NT2/D1 (cell line): ENCODE measurements at regions not wholly inside any gene's neighbourhood (a gene's known extent, or its start where the extent isn't known, plus 50 kb on each side); places are given as distances from the start of the nearest gene placed in this dataset.

Experiments
- DNase-seq: peaks from one replicate; pipeline ENCODE4 v3.0.0-alpha.2; 2011; ENCODE audit warnings: low read depth, low spot score
- H3K27me3 ChIP-seq: 2 replicates; pipeline ENCODE4 v1.6.0; 2011; ENCODE audit warnings: mild to moderate bottlenecking; ENCODE audit not compliant: insufficient read length, insufficient read depth
- H3K36me3 ChIP-seq: 2 replicates; pipeline ENCODE4 v1.6.1; 2011; ENCODE audit warnings: mild to moderate bottlenecking, low read length, mixed read lengths; ENCODE audit not compliant: insufficient read depth, insufficient read length
- H3K4me1 ChIP-seq: 2 replicates; pipeline ENCODE4 v1.5.1; 2011; ENCODE audit not compliant: insufficient read depth, insufficient read length
- H3K4me3 ChIP-seq: 2 replicates; pipeline ENCODE4 v1.5.1; 2011; ENCODE audit warnings: low read depth; ENCODE audit not compliant: insufficient read length
- H3K9ac ChIP-seq: 2 replicates; pipeline ENCODE4 v1.6.0; 2011; ENCODE audit warnings: low read depth; ENCODE audit not compliant: insufficient read length
- H3K9me3 ChIP-seq: 2 replicates; pipeline ENCODE4 v1.5.1; 2011; ENCODE audit warnings: mild to moderate bottlenecking, low read length; ENCODE audit not compliant: insufficient read depth
- SUZ12 ChIP-seq: IDR thresholded peaks from 2 replicates; pipeline ENCODE4 v1.6.1; 2011; ENCODE audit not compliant: insufficient read length, insufficient read depth; ENCODE audit errors: extremely low read depth
- YY1 ChIP-seq: IDR thresholded peaks from 2 replicates; pipeline ENCODE4 v1.6.1; 2011; ENCODE audit not compliant: insufficient read length, insufficient read depth
- ZNF274 ChIP-seq: IDR thresholded peaks from 2 replicates; pipeline ENCODE4 v1.6.1; 2011; ENCODE audit warnings: mild to moderate bottlenecking, low read depth, low read length

- no peak overlapping the region for H3K4me3 ChIP-seq
- no peaks in the 10 kb centered on the region for H3K9me3 ChIP-seq
- no peaks in the 10 kb centered on the region for H3K36me3 ChIP-seq
- no peak for TF ChIP-seq ZNF274
- no peak for TF ChIP-seq YY1
- no peak for TF ChIP-seq SUZ12
- peaks cover 8% of the 10 kb centered on the region for H3K27me3 ChIP-seq
- no peak overlapping the region for H3K9ac ChIP-seq
- peaks cover 8% of the 10 kb centered on the region for H3K4me1 ChIP-seq
- no peak for DNase-seq
Observed at GRCh38 chr11:69939551-69940245, 120.5 kb upstream of the FGF3 start.

- Histone ChIP-seq H3K36me3 (no peaks in the 10 kb centered on the region), H3K9ac (no peak overlapping the region), H3K9me3 (no peaks in the 10 kb centered on the region), H3K4me3 (no peak overlapping the region), H3K4me1 (peaks cover 5% of the 10 kb centered on the region), H3K27me3 (peaks cover 2% of the 10 kb centered on the region)
- no peak for DNase-seq
- TF ChIP-seq SUZ12, result no peak
- TF ChIP-seq ZNF274, result no peak
- no peak for TF ChIP-seq YY1
Observed at GRCh38 chr11:69940246-69940610, 121.0 kb upstream of the FGF3 start.

- Histone ChIP-seq H3K36me3 (no peaks in the 10 kb centered on the region), H3K27me3 (no peaks in the 10 kb centered on the region), H3K9ac (no peak overlapping the region), H3K4me1 (peaks cover 8% of the 10 kb centered on the region), H3K9me3 (no peaks in the 10 kb centered on the region), H3K4me3 (no peak overlapping the region)
- TF ChIP-seq SUZ12, result no peak
- TF ChIP-seq ZNF274, result no peak
- TF ChIP-seq YY1, result no peak
- DNase-seq, result no peak
Observed at GRCh38 chr11:69941546-69942332, 122.5 kb upstream of the FGF3 start.

- TF ChIP-seq YY1 (no peak), SUZ12 (no peak)
- Histone ChIP-seq H3K9ac (no peak overlapping the region), H3K27me3 (no peaks in the 10 kb centered on the region), H3K9me3 (no peaks in the 10 kb centered on the region), H3K4me1 (peaks cover 8% of the 10 kb centered on the region), H3K4me3 (no peak overlapping the region), H3K36me3 (no peaks in the 10 kb centered on the region)
- DNase-seq, result no peak
Observed at GRCh38 chr11:69942333-69942820, 123.2 kb upstream of the FGF3 start.

GRCh38 chr11:69943066-69943465, 123.8 kb upstream of the FGF3 start:
- Histone ChIP-seq H3K27me3 (no peaks in the 10 kb centered on the region), H3K36me3 (no peaks in the 10 kb centered on the region), H3K4me1 (peaks cover 8% of the 10 kb centered on the region), H3K9ac (no peak overlapping the region), H3K9me3 (no peaks in the 10 kb centered on the region), H3K4me3 (no peak overlapping the region)
- no peak for DNase-seq
- TF ChIP-seq SUZ12 (no peak), YY1 (no peak), ZNF274 (no peak)

- TF ChIP-seq SUZ12 (no peak), ZNF274 (no peak), YY1 (no peak)
- Histone ChIP-seq H3K9me3 (no peaks in the 10 kb centered on the region), H3K4me1 (peaks cover 8% of the 10 kb centered on the region), H3K4me3 (no peak overlapping the region), H3K27me3 (no peaks in the 10 kb centered on the region), H3K36me3 (no peaks in the 10 kb centered on the region), H3K9ac (no peak overlapping the region)
- no peak for DNase-seq
Observed at GRCh38 chr11:69943506-69943905, 124.3 kb upstream of the FGF3 start.

GRCh38 chr11:69944146-69944795, 125.1 kb upstream of the FGF3 start:
- H3K4me3 ChIP-seq, result no peak overlapping the region
- DNase-seq, result no peak
- no peaks in the 10 kb centered on the region for H3K36me3 ChIP-seq
- H3K9me3 ChIP-seq, result no peaks in the 10 kb centered on the region
- H3K4me1 ChIP-seq, result peaks cover 13% of the 10 kb centered on the region
- H3K9ac ChIP-seq, result no peak overlapping the region
- no peaks in the 10 kb centered on the region for H3K27me3 ChIP-seq
- TF ChIP-seq ZNF274, result no peak
- no peak for TF ChIP-seq SUZ12
- no peak for TF ChIP-seq YY1
